Gastrocnemius medialis (tissue), 4 donors: ENCODE measurements at regions not wholly inside any gene's neighbourhood (a gene's known extent, or its start where the extent isn't known, plus 50 kb on each side); places are given as distances from the start of the nearest gene placed in this dataset.
"Not testable (repeated sequence)": the region's sequence is repeated elsewhere in the genome, so short reads cannot be mapped to it uniquely, and the experiment has no call there.

Source experiments
- ATAC-seq, 2 donors: fragments of 150-250 bp; one replicate each; pipeline ENCODE4 v1.9.1; 2016
- DNase-seq, 2 donors: peaks; one replicate each; pipeline ENCODE4 v3.0.0-alpha.2; 2019
- H3K27ac ChIP-seq, 4 donors: fragments of 200-600 bp; sonication (generic); 1 replicate in 1 of 4; 2 replicates in 3 of 4; pipeline ENCODE4 v1.5.1; 2016 to 2018; ENCODE audit warnings: mild to moderate bottlenecking in 2 of 4, moderate library complexity in 1 of 4
- H3K27me3 ChIP-seq, 3 donors: fragments of 200-600 bp; sonication (generic) in 2 of 3; 1 replicate in 1 of 3; 2 replicates in 2 of 3; pipeline versions ENCODE4 v1.5.1 to v1.6.0; 2016 to 2019; ENCODE audit warnings: mild to moderate bottlenecking in 1 of 3, moderate library complexity in 1 of 3
- H3K36me3 ChIP-seq, 2 donors: fragments of 200-600 bp; sonication (generic) in 1 of 2; one replicate each; pipeline ENCODE4 v1.5.1; 2017 to 2018
- H3K4me1 ChIP-seq, 2 donors: fragments of 200-600 bp; sonication (generic) in 1 of 2; one replicate each; pipeline ENCODE4 v1.5.1; 2016 to 2017; ENCODE audit warnings: mild to moderate bottlenecking in 2 of 2
- H3K4me3 ChIP-seq, 4 donors: fragments of 200-600 bp; sonication (generic) in 3 of 4; 1 replicate in 1 of 4; 2 replicates in 3 of 4; pipeline ENCODE4 v1.5.1; 2016 to 2019; ENCODE audit warnings: mild to moderate bottlenecking in 2 of 4
- H3K9me3 ChIP-seq, 3 donors: fragments of 200-600 bp; sonication (generic) in 2 of 3; 1 replicate in 1 of 3; 2 replicates in 2 of 3; pipeline ENCODE4 v1.5.1; 2016 to 2019
- POLR2A ChIP-seq, 2 donors: fragments of 450-650 bp; IDR thresholded peaks; one replicate each; pipeline ENCODE4 v1.6.1; 2017; ENCODE audit warnings: antibody characterized with exemption in 2 of 2, mild to moderate bottlenecking in 2 of 2, moderate library complexity in 2 of 2
- in situ Hi-C, 4 donors: fragments of 200-750 bp; cut with MboI; loops; one replicate each; pipeline versions ENCODE4 v1.15.0 to v1.8.0; 2017; ENCODE audit warnings: low sequenced_read_pairs in 4 of 4
- intact Hi-C: fragments of 100-400 bp; cut with DNase I; formaldehyde crosslinking; loops from one replicate; pipeline ENCODE4 v1.15.1; 2023; ENCODE audit warnings: low total_unique reads
- TF ChIP-seq, protein P1 (sequence below), 5 experiments: fragments of 450-650 bp in 3 of 5; fragments of 200-600 bp in 2 of 5; sonication (generic) in 2 of 5; IDR thresholded peaks in 4 of 5; conservative IDR thresholded peaks in 1 of 5; 1 replicate in 4 of 5; 2 replicates in 1 of 5; pipeline ENCODE4 v1.5.1; 2016 to 2019; ENCODE audit warnings: antibody characterized with exemption in 5 of 5, mild to moderate bottlenecking in 3 of 5, moderate library complexity in 3 of 5

DNA sequence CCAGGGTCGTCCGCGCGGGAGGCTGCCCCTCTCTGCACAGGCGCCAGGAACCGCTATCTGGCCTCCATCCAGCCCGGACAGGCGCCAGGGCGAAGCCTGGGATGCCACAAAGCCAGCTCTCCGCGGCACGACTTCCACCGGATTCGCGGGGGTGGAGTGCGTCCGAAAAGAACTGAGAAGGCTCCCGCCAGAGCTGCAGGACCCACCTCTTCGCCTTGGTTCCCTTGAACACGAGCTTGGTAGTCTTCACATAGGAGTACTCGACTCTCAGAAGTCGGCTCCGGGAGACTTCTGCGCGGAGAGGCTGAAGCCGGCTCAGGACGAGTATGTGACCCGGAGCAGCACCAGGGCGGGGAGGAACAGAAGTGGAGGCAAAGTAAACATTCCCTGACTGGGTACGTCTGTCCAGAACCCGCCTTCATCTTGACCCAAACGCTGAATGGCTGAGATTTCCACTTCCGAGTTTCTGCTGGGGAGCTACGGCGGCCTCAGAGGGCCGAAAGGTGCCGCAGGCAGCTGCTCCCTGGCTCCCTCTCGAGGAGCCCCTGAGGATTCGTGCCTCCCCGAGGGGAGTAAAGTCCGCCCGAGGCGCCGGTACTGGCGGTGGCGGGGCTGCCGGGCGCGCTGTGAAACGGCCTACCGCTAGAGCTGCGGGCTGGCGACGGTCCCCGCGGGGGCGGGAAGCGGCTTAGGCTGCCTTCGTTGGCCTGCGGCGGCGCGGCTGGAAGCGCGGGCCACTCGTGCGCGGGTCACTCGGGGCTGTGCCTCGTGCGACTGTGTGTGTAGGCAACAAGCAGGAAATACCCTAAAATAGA, 2654.9 kb upstream of the DEFB115 start:
- H3K36me3 ChIP-seq, H3K9me3 ChIP-seq, H3K4me1 ChIP-seq, H3K27me3 ChIP-seq, intact Hi-C loops, in situ Hi-C loops: not testable (repeated sequence)
- peak; percentile 100 for ATAC-seq
- Histone ChIP-seq H3K27ac (peak overlapping the region; percentile 47 to 80 (median 77)), H3K4me3 (peak overlapping the region; percentile 65 to 97 (median 75))
- peak; percentile 78 for DNase-seq
- TF ChIP-seq, protein P1, sequence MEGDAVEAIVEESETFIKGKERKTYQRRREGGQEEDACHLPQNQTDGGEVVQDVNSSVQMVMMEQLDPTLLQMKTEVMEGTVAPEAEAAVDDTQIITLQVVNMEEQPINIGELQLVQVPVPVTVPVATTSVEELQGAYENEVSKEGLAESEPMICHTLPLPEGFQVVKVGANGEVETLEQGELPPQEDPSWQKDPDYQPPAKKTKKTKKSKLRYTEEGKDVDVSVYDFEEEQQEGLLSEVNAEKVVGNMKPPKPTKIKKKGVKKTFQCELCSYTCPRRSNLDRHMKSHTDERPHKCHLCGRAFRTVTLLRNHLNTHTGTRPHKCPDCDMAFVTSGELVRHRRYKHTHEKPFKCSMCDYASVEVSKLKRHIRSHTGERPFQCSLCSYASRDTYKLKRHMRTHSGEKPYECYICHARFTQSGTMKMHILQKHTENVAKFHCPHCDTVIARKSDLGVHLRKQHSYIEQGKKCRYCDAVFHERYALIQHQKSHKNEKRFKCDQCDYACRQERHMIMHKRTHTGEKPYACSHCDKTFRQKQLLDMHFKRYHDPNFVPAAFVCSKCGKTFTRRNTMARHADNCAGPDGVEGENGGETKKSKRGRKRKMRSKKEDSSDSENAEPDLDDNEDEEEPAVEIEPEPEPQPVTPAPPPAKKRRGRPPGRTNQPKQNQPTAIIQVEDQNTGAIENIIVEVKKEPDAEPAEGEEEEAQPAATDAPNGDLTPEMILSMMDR (IDR thresholded peaks at IDR 0.05 in 4 of 5, conservative IDR thresholded peaks at IDR 0.05 in 1 of 5), result peak in 4 of 5 experiments; percentile 19 to 63 (median 45)
- peak in 1 of 2 donors; percentile 28 for TF ChIP-seq POLR2A (IDR thresholded peaks at IDR 0.05)

DNA sequence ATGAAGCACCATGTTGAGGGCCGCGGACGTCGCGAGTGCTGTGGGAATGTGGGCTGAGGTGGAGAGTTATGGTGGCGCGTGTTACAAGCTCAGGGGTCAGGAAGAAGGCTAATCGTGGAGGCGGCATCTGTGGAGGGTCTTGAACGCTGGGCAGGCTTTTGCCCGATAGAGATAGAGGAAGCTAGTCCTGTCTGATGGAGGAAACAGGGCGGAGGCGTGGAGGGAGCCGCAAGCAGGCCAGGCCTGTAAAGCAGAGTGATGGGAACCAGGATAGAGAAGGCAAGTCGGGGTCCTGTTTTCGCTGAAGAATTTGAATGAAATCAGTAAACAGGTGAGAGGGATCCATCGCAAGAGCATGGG, 2654.3 kb upstream of the DEFB115 start:
- ATAC-seq, in situ Hi-C loops: not testable (repeated sequence)

DNA sequence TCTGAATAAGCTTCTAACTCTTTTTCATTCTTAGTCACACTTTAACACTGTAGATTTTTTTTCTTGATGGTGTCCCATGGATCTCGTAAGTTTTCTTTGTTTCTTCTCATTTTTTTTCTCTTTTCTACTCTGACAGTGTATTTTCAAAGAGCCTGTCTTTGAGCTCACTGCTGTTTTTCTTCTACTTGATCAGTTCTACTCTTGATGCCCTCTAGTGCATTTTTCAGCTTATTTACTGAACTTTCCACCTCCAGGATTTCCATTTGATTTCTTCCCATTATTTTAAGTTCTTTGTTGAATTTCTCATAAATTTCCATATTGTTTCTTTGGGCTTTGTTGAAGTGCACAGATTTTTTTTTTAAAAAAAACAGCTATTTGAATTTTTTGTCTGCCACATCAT, 2641.1 kb upstream of the DEFB115 start:
- H3K9me3 ChIP-seq, result peaks cover 2 to 12% (median 3%) of the 10 kb centered on the region in 3 donors
- ATAC-seq, result no peak

More for the DNA sequence above, 2654.3 kb upstream of the DEFB115 start:
- H3K4me1 ChIP-seq, H3K9me3 ChIP-seq, DNase-seq, intact Hi-C loops, H3K36me3 ChIP-seq, H3K27me3 ChIP-seq: not testable (repeated sequence)
- Histone ChIP-seq H3K4me3 (peak overlapping the region; percentile 65 to 97 (median 75)), H3K27ac (peak overlapping the region in 3 of 4 donors; percentile 75 to 80 (median 79))

DNA sequence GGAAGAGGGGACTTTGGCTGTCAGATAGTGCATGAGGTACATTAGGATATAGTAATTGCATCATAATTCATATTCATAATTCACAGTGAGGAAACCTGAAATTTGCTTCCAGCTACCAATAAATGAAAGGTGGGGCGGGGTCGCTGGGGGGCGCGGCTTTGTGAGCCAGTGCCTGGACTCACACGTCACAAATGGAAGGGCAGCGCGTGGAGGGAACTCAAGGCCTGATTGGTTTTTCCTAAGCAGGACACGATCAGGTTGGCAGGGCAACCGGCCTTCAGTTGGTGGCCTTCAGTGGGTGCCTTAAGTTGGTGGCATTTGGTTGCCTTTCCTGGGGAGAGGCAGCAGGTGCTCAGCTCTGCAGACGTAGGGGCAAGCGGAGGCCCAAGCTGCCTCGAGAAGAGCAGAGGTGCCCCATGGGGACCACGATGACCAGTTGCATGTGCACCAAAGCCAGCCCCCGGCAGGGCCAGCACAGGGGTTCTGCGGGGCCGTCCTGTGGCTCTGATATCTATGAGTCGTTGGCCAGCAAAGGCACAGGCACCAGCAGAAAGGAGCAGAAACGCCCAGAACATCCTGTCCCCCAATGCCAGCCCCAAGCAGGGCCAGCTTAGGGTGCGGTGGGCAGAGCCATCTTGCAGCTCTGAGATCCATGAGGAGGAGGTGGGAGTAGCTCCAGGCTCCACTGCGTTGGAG, 2637.4 kb upstream of the DEFB115 start:
- H3K4me1 ChIP-seq, DNase-seq, H3K9me3 ChIP-seq, intact Hi-C loops, H3K36me3 ChIP-seq, in situ Hi-C loops, H3K4me3 ChIP-seq, H3K27ac ChIP-seq, ATAC-seq, H3K27me3 ChIP-seq: not testable (repeated sequence)

More for the DNA sequence above, 2641.1 kb upstream of the DEFB115 start:
- Histone ChIP-seq H3K27me3 (no peaks in the 10 kb centered on the region), H3K36me3 (no peaks in the 10 kb centered on the region), H3K27ac (no peak overlapping the region), H3K4me3 (no peak overlapping the region), H3K4me1 (no peaks in the 10 kb centered on the region)
- TF ChIP-seq POLR2A (IDR thresholded peaks at IDR 0.05), result no peak
- TF ChIP-seq, protein P1 (IDR thresholded peaks at IDR 0.05 in 4 of 5, conservative IDR thresholded peaks at IDR 0.05 in 1 of 5), result no peak
- in situ Hi-C loops (no loop called here), intact Hi-C loops (no loop called here)
- no peak for DNase-seq

DNA sequence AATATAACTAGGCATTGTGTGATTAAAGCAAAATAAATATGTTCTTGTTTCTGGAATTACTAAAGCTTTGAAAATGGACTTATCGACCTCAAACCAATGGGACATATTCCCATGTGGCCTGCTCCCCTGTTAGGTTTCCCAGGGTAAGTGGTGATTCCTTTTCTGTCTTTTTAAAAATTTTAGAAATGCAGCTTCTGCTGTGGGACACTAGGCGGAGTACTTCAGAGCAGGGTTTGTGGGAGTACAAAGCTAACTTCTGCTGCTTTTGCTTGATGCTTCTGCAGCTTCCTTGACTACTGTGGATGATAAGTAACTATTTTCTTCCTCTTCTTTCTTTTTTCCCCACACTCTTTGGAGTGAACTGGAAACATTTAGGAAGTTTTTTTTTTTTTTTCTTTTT, 2632.4 kb upstream of the DEFB115 start:
- in situ Hi-C loops, H3K9me3 ChIP-seq, ATAC-seq, H3K36me3 ChIP-seq, H3K27ac ChIP-seq, intact Hi-C loops, H3K4me1 ChIP-seq, DNase-seq, H3K27me3 ChIP-seq, H3K4me3 ChIP-seq: not testable (repeated sequence)

DNA sequence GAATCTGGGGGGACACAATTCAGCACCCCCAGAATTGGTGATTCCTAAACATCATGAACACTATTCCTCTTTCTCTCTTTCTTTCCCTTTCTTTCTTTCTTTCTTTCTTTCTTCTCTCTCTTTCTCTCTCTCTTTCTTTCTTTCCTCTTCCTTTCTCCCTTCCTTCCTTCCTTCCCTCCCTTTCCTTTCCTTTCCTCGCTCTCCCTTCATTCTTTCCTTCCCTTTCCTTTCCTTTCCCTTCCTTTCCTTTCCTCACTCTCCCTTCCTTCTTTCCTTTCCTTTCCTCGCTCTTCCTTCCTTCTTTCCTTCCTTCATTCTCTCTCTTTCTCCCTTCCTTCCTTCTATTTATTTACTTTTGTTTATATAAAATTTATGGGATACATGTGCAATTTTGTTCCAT, 2616.6 kb upstream of the DEFB115 start:
- H3K36me3 ChIP-seq, ATAC-seq, H3K4me3 ChIP-seq, H3K4me1 ChIP-seq, intact Hi-C loops, DNase-seq, in situ Hi-C loops, H3K9me3 ChIP-seq, H3K27ac ChIP-seq, H3K27me3 ChIP-seq: not testable (repeated sequence)
